ENCODE measurements at regions not wholly inside any gene's neighbourhood (a gene's known extent, or its start where the extent isn't known, plus 50 kb on each side); places are given as distances from the start of the nearest gene placed in this dataset.

DNA sequence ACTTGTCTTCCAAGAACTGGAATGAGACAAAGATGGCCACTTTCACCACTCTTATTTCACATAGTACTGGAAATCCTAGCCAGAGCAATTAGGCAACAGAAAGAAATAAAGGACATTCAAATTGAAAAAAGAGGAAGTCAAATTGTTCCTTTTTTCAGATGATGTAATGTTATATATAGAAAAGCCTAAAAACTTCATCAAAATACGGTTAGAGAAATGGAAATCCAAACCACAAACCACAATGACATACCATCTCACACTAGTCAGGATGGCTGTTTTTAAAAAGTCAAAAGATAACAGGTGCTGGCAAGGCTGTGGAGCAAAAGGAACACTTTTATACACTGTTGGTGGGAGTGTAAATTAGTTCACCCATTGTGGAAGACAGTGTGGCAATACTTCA is 113.3 kb upstream of the SPRY2 start:
- DNase-seq, result no peak

DNA sequence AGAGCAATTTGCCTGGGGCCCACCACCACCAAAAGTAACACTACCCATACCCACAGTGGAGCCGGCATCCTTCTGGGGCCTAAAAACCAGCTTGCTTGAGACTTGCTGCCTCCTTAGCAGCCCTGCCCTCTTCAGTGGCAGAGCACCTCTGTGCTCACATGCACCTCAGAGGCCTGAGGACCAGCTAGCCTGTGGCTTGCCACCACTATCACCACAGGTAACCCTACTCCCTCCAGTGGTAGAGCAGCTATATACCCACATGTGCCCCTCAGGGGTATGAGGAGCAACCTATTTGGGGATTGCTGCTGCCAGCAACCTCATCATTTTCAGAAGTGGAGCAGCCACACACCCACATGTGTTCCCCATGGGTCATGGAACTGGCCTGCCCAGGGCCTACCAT is 111.4 kb upstream of the SPRY2 start:
- no peak for DNase-seq

DNA sequence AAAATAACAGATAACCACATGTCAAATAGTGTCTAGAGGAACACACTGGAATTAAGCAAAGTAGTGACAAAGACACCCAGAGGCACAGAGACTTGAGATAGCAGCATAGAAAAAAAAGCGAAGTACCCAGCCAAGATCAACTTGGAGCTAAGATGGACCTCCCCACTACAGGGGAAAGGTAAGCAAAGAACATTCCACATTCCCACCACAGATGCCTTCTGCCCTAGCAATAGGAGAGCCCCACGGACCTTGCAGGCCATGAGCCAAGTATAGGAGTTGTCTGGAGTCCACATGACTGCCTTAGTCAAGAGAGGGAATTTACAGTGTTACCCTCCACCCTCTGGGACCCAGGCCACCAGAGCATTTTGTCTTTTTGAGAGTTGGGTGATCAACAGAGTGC is 110.7 kb upstream of the SPRY2 start:
- no peak for DNase-seq

DNA sequence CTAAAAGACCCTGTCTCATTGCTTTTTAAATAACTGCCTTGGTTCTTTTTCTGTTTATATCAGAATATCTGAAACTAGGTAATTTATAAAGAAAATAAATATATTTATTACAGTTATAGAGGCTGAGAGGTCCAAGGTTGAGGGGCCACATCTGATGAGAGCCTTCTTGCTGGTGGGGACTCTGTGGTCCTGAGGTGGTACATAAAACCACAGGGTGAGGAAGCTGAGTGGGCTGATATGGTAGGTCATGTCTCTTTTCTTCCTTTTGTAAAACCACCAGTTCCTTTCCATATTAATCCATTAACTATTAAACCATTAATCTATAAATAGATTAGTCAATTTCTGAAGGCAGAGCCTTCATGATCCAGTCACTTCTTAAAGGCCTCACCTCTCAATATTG is 109.5 kb upstream of the SPRY2 start:
- no peak for DNase-seq

DNA sequence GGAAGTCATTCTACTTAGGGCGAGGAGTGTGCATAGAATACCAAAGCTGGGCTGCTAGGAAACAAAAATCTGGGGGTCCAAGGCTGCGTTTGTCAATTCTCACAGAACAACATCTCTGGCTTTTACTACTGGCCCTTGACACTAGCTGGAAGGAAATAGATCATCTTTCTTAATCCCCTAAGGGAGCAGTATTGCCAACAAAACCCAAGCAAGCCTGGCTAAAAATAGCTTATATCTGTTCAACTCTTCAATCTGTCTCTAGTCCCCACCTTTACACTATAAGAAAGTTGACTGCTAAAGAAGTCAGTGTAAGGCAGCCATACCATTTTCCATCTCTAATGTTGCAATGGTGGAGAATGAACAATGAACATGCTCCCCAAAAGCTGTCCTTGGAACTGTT is 107.8 kb upstream of the SPRY2 start:
- no peak for DNase-seq

DNA sequence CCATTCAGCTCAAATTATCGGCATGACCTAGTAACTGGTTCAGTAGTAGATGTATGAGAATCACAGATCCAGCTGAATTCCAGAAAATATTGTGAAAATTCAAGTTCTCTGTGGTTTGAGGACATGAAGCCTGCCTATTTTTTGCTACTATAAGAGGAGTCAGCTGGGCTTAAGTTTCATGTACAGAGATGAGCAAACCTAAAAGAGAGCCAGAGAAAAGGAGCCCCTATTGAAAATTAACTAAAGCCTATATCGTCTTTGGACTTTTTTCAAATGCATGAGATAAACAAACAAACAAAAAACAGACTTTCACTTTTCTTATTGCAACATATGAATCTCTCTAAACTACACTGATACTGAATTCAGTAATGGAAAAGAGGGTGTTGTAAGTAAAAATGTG is 106.8 kb upstream of the SPRY2 start:
- DNase-seq, result no peak

DNA sequence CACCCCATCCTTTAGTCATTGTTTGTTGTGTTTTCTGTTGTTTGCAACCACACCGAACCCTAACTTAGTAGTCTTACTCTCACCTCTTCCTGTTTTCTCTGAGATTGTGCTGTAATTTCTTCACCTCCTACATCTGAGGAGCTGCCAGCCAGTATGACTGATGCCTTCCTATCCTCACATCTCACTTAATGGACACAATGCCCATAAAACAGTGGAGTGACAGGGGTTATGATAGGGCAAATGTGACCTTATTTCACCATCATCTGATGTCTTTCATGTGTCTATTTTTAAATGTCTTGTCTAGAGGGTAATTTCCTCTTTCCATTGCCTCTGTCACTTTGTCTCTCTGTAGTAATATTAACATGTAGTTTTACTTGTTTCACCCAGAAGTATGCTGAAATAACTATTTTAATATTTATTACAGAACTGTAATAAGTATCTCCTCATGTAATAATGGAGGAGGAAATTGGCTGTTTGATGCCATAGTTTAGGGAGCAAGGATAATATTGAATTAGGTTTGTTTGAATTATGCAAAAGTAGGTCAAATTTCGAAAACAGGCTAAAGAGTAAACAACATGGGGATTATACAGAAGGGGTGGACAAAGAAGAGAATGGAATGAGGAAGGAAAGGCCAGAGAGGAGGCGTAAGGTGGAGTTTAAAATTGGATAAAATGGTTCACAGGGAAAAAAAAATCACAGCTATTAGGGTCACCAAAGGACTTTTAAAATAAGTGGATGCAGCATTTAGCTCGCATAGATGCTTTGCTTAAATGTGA is 103.5 kb upstream of the SPRY2 start:
- DNase-seq, result no peak

DNA sequence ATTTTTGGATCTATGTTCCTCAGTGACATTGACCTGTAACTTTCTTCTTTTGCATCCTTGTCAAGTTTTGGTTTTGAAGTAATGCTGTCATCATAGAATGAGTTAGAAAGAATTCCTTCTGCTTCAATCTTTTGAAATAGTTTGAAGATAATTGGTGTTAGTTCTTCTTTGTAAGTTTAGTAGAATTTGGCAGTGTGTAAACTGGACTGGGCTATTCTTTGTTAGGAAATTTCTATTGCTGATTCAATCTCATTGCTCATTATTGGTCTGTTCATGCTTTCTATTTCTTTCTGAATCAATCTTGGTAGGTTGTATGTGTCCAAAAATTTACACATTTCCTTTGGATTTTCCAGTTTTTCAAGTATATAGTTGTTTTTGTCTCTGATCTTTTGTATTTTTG is 101.7 kb upstream of the SPRY2 start:
- DNase-seq, result no peak

DNA sequence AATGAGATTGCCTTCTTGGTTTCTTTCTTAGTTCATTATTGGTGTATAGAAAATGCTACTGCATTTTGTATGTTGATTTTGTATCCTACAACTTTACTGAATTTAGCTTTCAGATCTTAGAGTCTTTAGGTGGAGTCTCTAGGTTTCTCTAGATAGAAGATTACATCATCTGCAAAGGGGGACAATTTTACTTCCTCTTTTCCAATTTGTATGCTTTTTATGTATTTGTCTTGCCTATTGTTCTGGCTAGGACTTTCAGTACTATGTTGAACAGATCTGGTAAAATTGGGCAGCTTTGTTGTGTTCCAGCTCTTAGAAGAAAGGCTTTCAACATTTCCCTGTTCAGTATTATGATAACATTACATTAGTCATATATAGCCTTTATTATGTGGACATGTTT is 101.0 kb upstream of the SPRY2 start:
- no peak for DNase-seq

DNA sequence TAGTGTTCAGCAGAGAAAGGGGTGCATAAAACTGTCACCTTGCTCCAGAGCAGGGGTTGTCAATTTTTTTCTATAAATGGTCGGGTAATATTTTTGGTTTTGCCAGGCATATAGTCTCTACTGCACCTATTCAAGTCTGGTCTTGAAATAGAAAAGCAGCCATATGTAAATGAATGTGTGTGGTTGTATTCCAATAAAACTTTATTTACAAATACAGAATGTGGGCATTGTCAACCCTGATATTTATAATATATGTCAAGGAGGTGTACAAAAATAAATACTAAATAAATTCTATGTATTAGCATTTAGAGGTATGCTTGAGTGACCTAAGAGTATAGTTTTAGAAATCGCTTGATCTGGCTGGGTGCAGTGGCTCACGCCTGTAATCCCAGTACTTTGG is 97.6 kb upstream of the SPRY2 start:
- no peak for DNase-seq

DNA sequence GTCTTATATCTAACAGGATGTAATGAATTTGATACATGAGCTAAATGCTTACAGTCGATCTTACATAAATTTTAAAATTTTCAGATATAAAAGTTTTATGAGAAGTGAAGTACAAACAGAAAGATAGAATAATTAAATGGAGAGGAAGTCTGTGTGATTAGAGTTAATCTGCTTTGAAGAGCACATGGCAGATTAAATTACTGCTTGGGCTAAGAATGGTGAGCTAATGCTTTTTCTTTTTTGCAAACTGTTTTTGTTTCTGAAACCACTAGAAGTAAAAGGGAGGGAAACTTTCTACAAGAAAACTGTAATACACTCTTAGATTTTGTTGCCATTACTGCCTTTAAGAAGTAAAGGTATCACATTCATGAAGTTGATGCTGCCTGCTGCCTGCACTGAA is 96.3 kb upstream of the SPRY2 start:
- no peak for DNase-seq

DNA sequence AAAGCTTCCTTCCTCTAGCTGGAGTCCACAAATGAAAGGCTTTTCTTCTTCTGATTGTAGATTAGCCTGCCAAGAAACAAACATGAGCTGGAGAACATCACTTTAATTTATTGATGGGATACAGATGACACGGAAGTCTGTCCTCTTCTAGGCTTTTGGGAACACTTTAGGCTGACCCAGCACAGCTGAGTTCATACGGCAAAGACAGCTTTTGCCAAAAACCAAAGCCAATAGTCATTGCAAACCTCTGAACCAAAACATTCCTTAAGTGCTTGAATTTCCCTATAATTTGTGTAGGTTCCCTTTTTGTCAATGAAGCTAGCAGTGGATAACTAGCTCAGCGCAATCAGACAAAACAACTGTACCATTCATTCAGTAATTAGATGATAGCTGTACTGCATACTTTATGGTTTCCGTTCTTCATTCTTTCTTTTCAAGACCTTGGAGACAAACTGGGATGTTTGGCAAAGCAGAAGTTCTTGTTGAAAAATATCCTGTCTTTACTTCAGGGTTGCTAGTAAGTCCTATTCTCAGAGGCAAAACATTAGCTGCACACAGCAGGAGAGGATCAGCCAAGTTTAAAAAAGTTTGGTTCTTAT is 95.7 kb upstream of the SPRY2 start:
- peak; percentile 90 for DNase-seq

DNA sequence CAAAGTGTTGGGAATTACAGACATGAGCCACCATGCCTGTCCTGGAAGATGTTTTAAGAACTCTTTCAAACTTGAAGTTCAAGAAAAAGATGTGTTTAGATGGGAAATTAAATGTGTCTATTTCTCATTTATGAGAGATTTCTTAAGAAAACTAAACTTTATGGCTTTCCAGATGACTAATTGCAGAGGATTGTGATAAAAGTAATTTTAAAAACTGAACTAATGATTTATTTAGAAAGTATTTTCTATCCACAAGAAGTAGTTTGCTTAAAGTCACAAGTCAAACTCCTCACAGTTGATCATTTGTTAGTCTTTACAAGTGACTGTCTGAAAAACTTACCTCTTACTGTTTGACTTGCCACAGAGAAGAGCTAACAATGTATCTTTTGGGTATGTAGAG is 89.6 kb upstream of the SPRY2 start:
- no peak for DNase-seq

DNA sequence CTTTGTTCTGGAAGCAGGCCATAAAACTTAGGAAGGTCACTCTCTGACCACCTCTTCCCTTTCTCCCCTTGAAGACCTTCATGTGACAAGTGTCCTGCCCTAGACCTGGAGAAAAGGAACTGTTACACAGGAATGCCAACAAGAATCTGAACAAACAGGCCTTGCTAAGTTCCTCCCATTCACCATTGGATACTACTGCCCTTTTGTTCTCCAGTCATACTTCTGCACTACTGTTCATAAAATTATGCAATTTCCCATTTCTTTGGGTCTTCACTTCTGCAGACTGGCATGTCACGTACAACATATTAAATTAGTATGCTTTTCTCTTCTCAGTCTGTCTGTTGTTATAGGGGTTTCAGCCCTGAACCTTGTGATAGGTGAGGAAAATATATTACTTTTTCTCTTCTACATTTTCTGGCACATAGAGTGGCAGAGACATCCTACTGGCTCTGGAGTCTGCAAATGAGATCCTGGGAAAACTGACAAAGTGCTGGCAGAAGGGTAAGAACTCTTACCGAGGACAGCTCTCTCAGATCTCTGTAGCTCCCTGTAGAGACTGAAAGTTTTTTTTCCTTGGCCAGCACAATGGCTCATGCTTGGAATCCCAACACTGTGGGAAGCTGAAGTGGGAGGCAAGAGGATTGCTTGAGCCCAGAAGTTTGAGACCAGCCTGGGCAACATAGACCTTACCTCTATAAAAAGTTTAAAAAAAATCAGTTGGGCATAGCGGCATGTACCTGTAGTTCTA is 87.6 kb upstream of the SPRY2 start:
- DNase-seq, result no peak

DNA sequence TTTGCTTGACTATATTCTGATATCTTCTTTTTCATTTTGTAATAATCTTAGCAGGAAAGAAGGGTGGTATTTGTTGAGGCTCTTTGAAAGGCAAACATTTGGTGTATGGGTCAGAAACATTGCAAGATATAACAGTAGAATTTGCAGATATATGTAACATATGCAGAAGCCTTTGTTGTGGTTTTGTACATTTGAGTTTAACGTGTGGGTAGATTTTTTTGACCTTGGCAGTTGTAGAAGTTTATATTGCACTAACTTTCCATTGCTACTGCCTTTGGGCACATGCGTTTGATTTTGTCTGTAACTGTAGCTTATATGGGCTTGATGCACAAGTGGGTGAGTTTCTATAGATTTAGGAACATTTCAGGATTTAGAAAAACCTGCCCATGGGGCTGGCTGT is 78.5 kb upstream of the SPRY2 start:
- no peak for DNase-seq

DNA sequence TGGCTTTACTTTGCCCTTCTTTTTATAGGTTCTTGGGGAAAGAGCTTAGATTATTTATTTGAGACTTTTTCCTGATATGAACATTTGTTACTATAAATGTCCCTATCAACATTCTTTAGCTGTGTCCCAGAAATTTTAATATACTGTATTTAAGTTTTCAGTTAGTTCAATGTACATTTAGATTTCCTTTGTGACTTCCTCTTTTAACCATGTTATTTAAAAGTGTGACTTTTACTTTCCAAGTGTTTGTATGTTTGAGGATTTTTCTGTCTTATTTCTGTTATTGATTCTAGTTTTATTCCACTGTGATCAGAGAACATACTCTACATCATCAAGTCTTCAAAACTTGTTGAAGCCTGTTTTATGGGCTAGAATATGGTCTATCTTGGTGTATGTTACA is 72.7 kb upstream of the SPRY2 start:
- no peak for DNase-seq

DNA sequence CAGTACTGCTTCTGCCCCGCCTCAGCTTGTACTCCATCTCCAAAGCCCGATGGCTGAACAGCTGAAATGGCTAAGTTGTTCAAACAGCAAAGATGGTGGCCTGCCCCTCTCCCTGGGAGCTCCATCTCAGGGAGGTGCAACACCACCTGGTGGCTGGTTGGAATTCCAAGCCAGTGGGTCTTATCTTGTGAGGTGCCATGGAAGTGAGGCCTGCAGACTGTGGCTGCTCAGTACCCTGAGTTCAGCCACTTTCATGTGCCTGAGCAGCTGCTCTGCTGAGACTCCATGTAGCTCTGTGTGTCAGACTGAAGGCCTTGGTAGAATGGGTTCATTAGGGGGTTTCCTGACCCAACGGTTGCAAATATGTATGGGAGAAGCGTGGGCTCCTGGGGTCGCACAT is 67.3 kb upstream of the SPRY2 start:
- no peak for DNase-seq

DNA sequence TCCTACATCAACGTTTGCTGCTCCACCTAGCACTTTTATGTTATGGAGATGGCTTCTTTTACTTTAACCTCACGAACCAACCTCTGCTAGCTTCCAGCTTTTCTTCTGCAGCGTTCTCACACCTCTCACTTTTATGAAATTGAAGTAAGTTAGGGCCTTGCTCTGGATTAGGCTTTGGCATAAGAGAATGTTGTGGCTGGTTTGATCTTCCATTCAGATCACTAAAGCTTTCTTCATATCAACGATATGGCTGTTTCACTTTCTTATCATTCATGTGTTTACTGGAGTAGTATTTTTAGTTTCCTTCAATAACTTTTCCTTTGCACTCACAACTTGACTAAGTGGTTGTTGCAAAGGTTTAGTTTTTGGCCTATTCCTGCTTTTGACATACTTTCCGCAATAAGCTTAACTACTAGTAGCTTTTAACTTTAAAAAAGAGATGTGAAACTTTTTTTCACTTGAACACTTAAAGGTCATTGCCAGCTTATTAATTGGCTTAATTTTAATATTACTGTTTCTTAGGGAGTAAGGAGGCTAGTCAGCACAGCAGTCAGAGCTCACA is 60.0 kb upstream of the SPRY2 start:
- no peak for DNase-seq

DNA sequence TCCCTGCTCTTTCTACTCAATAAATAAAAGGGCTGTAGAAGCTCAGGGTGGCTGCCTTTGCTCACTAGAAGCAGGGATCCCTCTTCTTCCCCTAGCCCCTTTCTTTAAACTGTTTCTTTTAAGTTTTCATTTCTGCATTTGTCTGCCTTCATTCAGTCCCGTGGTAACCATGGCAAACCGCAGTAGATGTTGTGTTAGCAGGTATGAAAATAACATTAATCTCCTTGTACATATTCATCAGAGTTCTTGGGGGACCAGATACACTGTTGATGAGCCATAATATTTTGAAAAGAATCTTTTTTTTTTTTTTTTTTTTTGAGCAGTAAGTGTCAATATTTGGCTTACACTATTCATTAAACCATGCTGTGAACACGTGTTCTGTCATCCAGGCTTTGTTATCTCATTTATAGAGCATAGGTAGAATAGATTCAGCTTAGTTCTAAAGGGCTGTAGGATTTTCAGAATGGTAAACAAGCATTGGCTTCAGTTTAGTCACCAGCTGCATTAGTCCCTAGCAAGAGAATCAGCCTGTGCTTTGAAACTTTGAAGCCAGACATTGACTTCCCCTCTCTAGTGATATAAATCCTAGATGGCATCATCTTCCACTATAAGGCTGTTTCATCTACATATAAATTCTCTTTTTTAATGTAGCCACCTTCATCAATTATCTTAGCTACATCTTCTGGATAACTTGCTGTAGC is 59.4 kb upstream of the SPRY2 start:
- DNase-seq, result no peak

DNA sequence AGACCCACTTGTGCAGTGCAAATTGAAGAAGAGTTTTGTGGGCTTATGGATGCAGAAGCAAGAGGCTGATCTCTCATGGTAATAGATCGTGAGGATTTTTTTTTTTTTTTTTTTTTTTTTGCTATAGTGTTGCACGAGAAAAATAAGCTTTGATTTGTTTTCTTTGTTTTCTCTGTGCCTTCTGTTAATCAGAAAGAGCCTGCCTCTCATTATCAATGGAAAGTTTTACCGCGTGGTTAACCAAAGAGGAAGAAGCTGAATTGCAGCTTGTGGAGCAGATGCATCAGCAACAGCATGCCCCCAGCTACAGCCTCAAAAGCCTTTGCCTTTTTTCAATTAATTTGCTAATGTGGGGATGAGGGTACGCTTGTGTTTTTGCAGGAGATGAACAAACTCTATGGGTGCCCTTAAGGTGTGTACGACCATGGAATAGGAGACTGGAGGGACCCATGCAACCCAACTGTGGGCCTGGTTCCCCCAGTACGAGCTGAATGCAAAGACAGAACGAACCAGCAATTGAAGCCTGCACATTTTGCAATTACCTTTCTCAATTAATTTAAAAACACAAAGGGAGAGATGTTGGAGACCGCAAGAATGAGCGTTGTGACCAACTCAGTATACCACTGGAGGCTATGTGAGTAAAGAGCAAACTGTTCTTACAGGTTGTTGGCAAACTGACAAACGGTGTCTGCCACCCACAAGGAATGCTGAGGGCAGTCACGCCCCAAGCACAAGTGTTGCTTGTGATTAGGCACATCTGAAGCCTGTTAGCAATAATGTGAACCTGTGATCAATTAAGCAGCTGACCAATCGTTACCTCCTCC is 58.6 kb upstream of the SPRY2 start:
- DNase-seq, result no peak
